Thyroid gland (tissue), 4 donors: ENCODE measurements at regions not wholly inside any gene's neighbourhood (a gene's known extent, or its start where the extent isn't known, plus 50 kb on each side); places are given as distances from the start of the nearest gene placed in this dataset.

Experiments used
- DNase-seq, 2 donors: peaks; one replicate each; pipeline ENCODE4 v3.0.0-alpha.2; 2019
- H3K27ac ChIP-seq, 3 donors: fragments of 200-600 bp; sonication (generic); 1 replicate in 2 of 3; 2 replicates in 1 of 3; pipeline ENCODE4 v1.5.1; 2016 to 2019; ENCODE audit warnings: mild to moderate bottlenecking in 1 of 3, moderate library complexity in 1 of 3
- H3K27me3 ChIP-seq: fragments of 200-600 bp; sonication (generic); one replicate; pipeline ENCODE4 v1.5.1; 2019
- H3K36me3 ChIP-seq, 2 donors: fragments of 200-600 bp; sonication (generic); one replicate each; pipeline ENCODE4 v1.5.1; 2016 to 2019
- H3K4me1 ChIP-seq, 2 donors: fragments of 200-600 bp; sonication (generic); one replicate each; pipeline ENCODE4 v1.5.1; 2017 to 2019
- H3K4me3 ChIP-seq, 3 donors: fragments of 200-600 bp; sonication (generic); replicated peaks in 1 of 3; 1 replicate in 2 of 3; 2 replicates in 1 of 3; pipeline ENCODE4 v1.5.1; 2016; ENCODE audit warnings: mild to moderate bottlenecking in 1 of 3
- H3K9me3 ChIP-seq: fragments of 200-600 bp; sonication (generic); one replicate; pipeline ENCODE4 v1.5.1; 2017
- CTCF ChIP-seq, 6 experiments: fragments of 200-600 bp in 3 of 6; fragments of 450-650 bp in 3 of 6; sonication (generic) in 3 of 6; IDR thresholded peaks; one replicate each; pipeline ENCODE4 v1.5.1; 2016 to 2019; ENCODE audit warnings: antibody characterized with exemption in 6 of 6, mild to moderate bottlenecking in 2 of 6, inconsistent platforms in 1 of 6, moderate library complexity in 1 of 6
- POLR2A ChIP-seq, 2 donors: fragments of 450-650 bp; IDR thresholded peaks; one replicate each; pipeline ENCODE4 v1.6.1; 2017; ENCODE audit warnings: antibody characterized with exemption in 2 of 2, mild to moderate bottlenecking in 2 of 2, moderate library complexity in 1 of 2
- WGBS, 2 donors: methylation state at CpG; one replicate each; pipeline ENCODE4 v1.1.5; 2017; 5-methylcytosine and 5-hydroxymethylcytosine counted together
- intact Hi-C: fragments of 100-400 bp; cut with DNase I; formaldehyde crosslinking; loops from one replicate; pipeline ENCODE4 v1.15.1; 2023

GRCh38 chr15:79522656-79523055, 90.5 kb downstream of the MINAR1 start:
- 92 to 96% methylated on average over 2 of the region's 2 CpGs for WGBS, 2 donors
- Histone ChIP-seq H3K27ac (no peak overlapping the region), H3K4me1 (no peaks in the 10 kb centered on the region), H3K9me3 (no peaks in the 10 kb centered on the region), H3K36me3 (no peaks in the 10 kb centered on the region), H3K27me3 (no peaks in the 10 kb centered on the region), H3K4me3 (no peak overlapping the region)
- no peak for DNase-seq
- TF ChIP-seq POLR2A (IDR thresholded peaks at IDR 0.05) (no peak), CTCF (IDR thresholded peaks at IDR 0.05) (no peak)
- intact Hi-C loops: no loop called here

- no peaks in the 10 kb centered on the region for H3K9me3 ChIP-seq
- no peak overlapping the region for H3K27ac ChIP-seq
- no peaks in the 10 kb centered on the region for H3K27me3 ChIP-seq
- no peak overlapping the region for H3K4me3 ChIP-seq
- 61 to 76% methylated on average over 3 of the region's 3 CpGs for WGBS, 2 donors
- H3K4me1 ChIP-seq: no peaks in the 10 kb centered on the region
- TF ChIP-seq CTCF (IDR thresholded peaks at IDR 0.05) (no peak), POLR2A (IDR thresholded peaks at IDR 0.05) (no peak)
- intact Hi-C loops: no loop called here
- no peak for DNase-seq
- H3K36me3 ChIP-seq: no peaks in the 10 kb centered on the region
Observed at GRCh38 chr15:79523266-79523665, 91.1 kb downstream of the MINAR1 start.

- intact Hi-C loops: no loop called here
- no peak overlapping the region for H3K27ac ChIP-seq
- H3K9me3 ChIP-seq: no peaks in the 10 kb centered on the region
- H3K4me1 ChIP-seq: no peaks in the 10 kb centered on the region
- TF ChIP-seq CTCF (IDR thresholded peaks at IDR 0.05): no peak
- TF ChIP-seq POLR2A (IDR thresholded peaks at IDR 0.05): no peak
- no peak for DNase-seq
- 75 to 77% methylated on average over 2 to 3 of the region's 3 CpGs for WGBS, 2 donors
- no peaks in the 10 kb centered on the region for H3K27me3 ChIP-seq
- no peak overlapping the region for H3K4me3 ChIP-seq
- no peaks in the 10 kb centered on the region for H3K36me3 ChIP-seq
Observed at GRCh38 chr15:79524531-79524930, 92.4 kb downstream of the MINAR1 start.

GRCh38 chr15:79526376-79526775, 94.2 kb downstream of the MINAR1 start:
- TF ChIP-seq CTCF (IDR thresholded peaks at IDR 0.05): no peak
- no peak for TF ChIP-seq POLR2A (IDR thresholded peaks at IDR 0.05)
- H3K4me1 ChIP-seq: no peaks in the 10 kb centered on the region
- DNase-seq: no peak
- 67 to 96% methylated on average over 3 of the region's 3 CpGs for WGBS, 2 donors
- no peaks in the 10 kb centered on the region for H3K36me3 ChIP-seq
- H3K4me3 ChIP-seq: no peak overlapping the region
- H3K27ac ChIP-seq: no peak overlapping the region
- intact Hi-C loops: no loop called here
- no peaks in the 10 kb centered on the region for H3K27me3 ChIP-seq
- no peaks in the 10 kb centered on the region for H3K9me3 ChIP-seq

GRCh38 chr15:79527821-79528220, 95.7 kb downstream of the MINAR1 start:
- Histone ChIP-seq H3K27ac (no peak overlapping the region), H3K4me1 (no peaks in the 10 kb centered on the region), H3K9me3 (no peaks in the 10 kb centered on the region), H3K4me3 (no peak overlapping the region), H3K36me3 (no peaks in the 10 kb centered on the region), H3K27me3 (no peaks in the 10 kb centered on the region)
- TF ChIP-seq CTCF (IDR thresholded peaks at IDR 0.05) (no peak), POLR2A (IDR thresholded peaks at IDR 0.05) (no peak)
- 0 to 58% methylated on average over 1 of the region's 1 CpG for WGBS, 2 donors
- intact Hi-C loops: no loop called here
- no peak for DNase-seq
